Body of pancreas (tissue), 4 donors: ENCODE measurements at regions not wholly inside any gene's neighbourhood (a gene's known extent, or its start where the extent isn't known, plus 50 kb on each side); places are given as distances from the start of the nearest gene placed in this dataset.

Experiments
- CTCF ChIP-seq, 7 experiments: fragments of 450-650 bp in 4 of 7; fragments of 200-600 bp in 3 of 7; sonication (generic) in 3 of 7; IDR thresholded peaks; one replicate each; pipeline ENCODE4 v1.5.1; 2016 to 2019; ENCODE audit warnings: antibody characterized with exemption in 7 of 7
- POLR2A ChIP-seq, 3 donors: fragments of 450-650 bp; IDR thresholded peaks; one replicate each; pipeline ENCODE4 v1.6.1; 2016; ENCODE audit warnings: antibody characterized with exemption in 3 of 3, mild to moderate bottlenecking in 2 of 3

DNA sequence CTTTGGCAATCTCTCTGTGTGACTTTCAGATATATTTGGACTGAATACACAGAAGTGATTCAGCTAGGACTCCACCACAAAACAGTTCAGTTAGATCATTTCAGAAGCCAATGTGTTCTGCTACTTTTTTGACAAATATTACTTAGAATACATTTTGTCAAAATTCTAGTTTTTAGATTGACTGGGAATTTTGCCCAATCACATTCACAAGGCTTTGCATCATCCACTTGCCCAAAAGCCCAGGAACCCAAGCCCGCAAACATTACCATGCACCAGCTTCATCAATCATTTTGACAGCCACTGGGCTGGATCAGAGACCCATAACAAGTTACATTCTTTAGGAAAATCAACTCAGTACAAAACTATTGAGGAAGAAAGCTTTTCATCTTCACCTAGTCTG, 256.6 kb upstream of the NDST3 start:
- no peak for TF ChIP-seq POLR2A (IDR thresholded peaks at IDR 0.05)
- TF ChIP-seq CTCF (IDR thresholded peaks at IDR 0.05), result no peak
